PC-9 (cell line): ENCODE measurements at regions not wholly inside any gene's neighbourhood (a gene's known extent, or its start where the extent isn't known, plus 50 kb on each side); places are given as distances from the start of the nearest gene placed in this dataset.
A peak's percentile ranks its signal among the peaks of the same experiment; 100 is the strongest.

Experiments used
- BruUV-seq: library from RNA; stranded (reverse); fragments of 400-500 nt; replicated peaks from 2 replicates; lab custom pipeline; 2021; lab: Mats Ljungman, UMichigan
- CTCF ChIA-PET: fragments of 300-600 bp; sonication (Branson Sonifier 250); formaldehyde crosslinking; loops from one replicate; lab custom pipeline; 2022; ENCODE audit warnings: antibody characterized with exemption; lab: Charles Lee
- POLR2A ChIA-PET: fragments of 300-600 bp; sonication (Branson Sonifier 250); formaldehyde crosslinking; loops from one replicate; lab custom pipeline; 2022; ENCODE audit warnings: antibody characterized with exemption; ENCODE audit not compliant: unreplicated experiment; lab: Charles Lee
- DNase-seq, 2 experiments: peaks; one replicate each; pipeline versions ENCODE4 v3.0.0 to v3.0.0-alpha.2; 2015 to 2022; ENCODE audit warnings: mixed read lengths in 1 of 2
- H2AFZ ChIP-seq: fragments of 200-600 bp; sonication (generic); 2 replicates; pipeline ENCODE4 v1.8.1; 2017; ENCODE audit warnings: antibody characterized with exemption
- H3F3A ChIP-seq: fragments of 200-600 bp; sonication (generic); 2 replicates; pipeline ENCODE4 v1.8.1; 2017; ENCODE audit warnings: antibody characterized with exemption, mild to moderate bottlenecking, low read depth; ENCODE audit not compliant: insufficient read depth
- H3K27ac ChIP-seq: fragments of 200-600 bp; sonication (generic); 2 replicates; pipeline ENCODE4 v1.6.1; 2016; ENCODE audit warnings: mixed run types
- H3K27me3 ChIP-seq: fragments of 200-600 bp; sonication (generic); 2 replicates; pipeline ENCODE4 v1.6.1; 2016; ENCODE audit warnings: low read depth, mixed run types; ENCODE audit not compliant: insufficient read depth
- H3K36me3 ChIP-seq: fragments of 200-600 bp; sonication (generic); 2 replicates; pipeline ENCODE4 v1.6.1; 2016; ENCODE audit warnings: low read depth, mixed run types
- H3K4me1 ChIP-seq: fragments of 200-600 bp; sonication (generic); replicated peaks from 2 replicates; pipeline ENCODE4 v1.6.1; 2016; ENCODE audit warnings: mixed run types; ENCODE audit not compliant: insufficient read depth
- H3K4me2 ChIP-seq: fragments of 200-600 bp; sonication (generic); 2 replicates; pipeline ENCODE4 v1.6.1; 2017; ENCODE audit warnings: mixed run types
- H3K4me3 ChIP-seq: fragments of 200-600 bp; sonication (generic); 2 replicates; pipeline ENCODE4 v1.6.1; 2016; ENCODE audit warnings: mixed run types
- H3K79me2 ChIP-seq: fragments of 200-600 bp; sonication (generic); 2 replicates; pipeline ENCODE4 v1.6.1; 2017; ENCODE audit warnings: low read depth, mixed run types
- H3K9me2 ChIP-seq: fragments of 200-600 bp; sonication (generic); 2 replicates; pipeline ENCODE4 v1.8.1; 2017; ENCODE audit warnings: mild to moderate bottlenecking; ENCODE audit not compliant: insufficient read depth
- H3K9me3 ChIP-seq: fragments of 200-600 bp; sonication (generic); 2 replicates; pipeline ENCODE4 v1.8.1; 2016; ENCODE audit warnings: low read depth; ENCODE audit not compliant: insufficient read depth
- H4K20me1 ChIP-seq: fragments of 200-600 bp; sonication (generic); 2 replicates; pipeline ENCODE4 v1.8.1; 2017; ENCODE audit not compliant: insufficient read depth
- CTCF ChIP-seq: fragments of 200-600 bp; sonication (generic); conservative IDR thresholded peaks from 2 replicates; pipeline ENCODE4 v1.6.1; 2017; ENCODE audit warnings: mixed run types, antibody characterized with exemption, mild to moderate bottlenecking, moderate library complexity
- EZH2 ChIP-seq: fragments of 200-600 bp; sonication (generic); IDR thresholded peaks from 2 replicates; pipeline ENCODE4 v1.8.0; 2017; ENCODE audit warnings: antibody characterized with exemption, low read depth
- intact Hi-C: fragments of 100-400 bp; cut with micrococcal nuclease; formaldehyde crosslinking; loops from one replicate; pipeline ENCODE4 v1.10.0; 2022; ENCODE audit not compliant: unreplicated experiment

GRCh38 chr14:50001151-50001998 lies 108.5 kb downstream of the ARF6 start:
- Histone ChIP-seq H3K9me2 (no peaks in the 10 kb centered on the region), H2AFZ (no peak overlapping the region), H3K27me3 (no peaks in the 10 kb centered on the region), H3K27ac (peak overlapping the region; percentile 95), H3K4me2 (peak overlapping the region; percentile 96), H3K4me3 (peak overlapping the region; percentile 63), H3K9me3 (no peaks in the 10 kb centered on the region), H3K4me1 (peaks cover 74% of the 10 kb centered on the region), H3F3A (peaks cover 48% of the 10 kb centered on the region), H4K20me1 (no peaks in the 10 kb centered on the region), H3K79me2 (peaks cover 18% of the 10 kb centered on the region), H3K36me3 (no peaks in the 10 kb centered on the region)
- ChIA-PET CTCF (interaction anchor here (0.6 to 1.7 kb wide), 6 partner anchors 29 to 138 kb away, joined by 3 to 5 read pairs (median 3); no protein-coding TSS in a partner anchor), POLR2A (interaction anchor here (0.5 to 1.2 kb wide), 6 partner anchors 29 to 139 kb away, joined by 3 to 14 read pairs (median 8); no protein-coding TSS in a partner anchor)
- no peak for TF ChIP-seq CTCF
- TF ChIP-seq EZH2 = no peak
- TSS peak; percentile 34 for BruUV-seq
- peak; percentile 85 to 88 for DNase-seq
- intact Hi-C loops = loop anchor here (1.0 to 5.0 kb wide), 10 partner anchors 26 to 531 kb away; partner anchors contain the start of genes ARF6 and MAP4K5

GRCh38 chr14:50001999-50002925 lies 109.4 kb downstream of the ARF6 start:
- Histone ChIP-seq H3K27me3 (no peaks in the 10 kb centered on the region), H2AFZ (peak overlapping the region; percentile 66; the same call in 1 of the 2 replicates), H3F3A (peaks cover 57% of the 10 kb centered on the region), H3K79me2 (peaks cover 18% of the 10 kb centered on the region), H3K9me2 (no peaks in the 10 kb centered on the region), H3K36me3 (no peaks in the 10 kb centered on the region), H3K4me1 (peaks cover 82% of the 10 kb centered on the region), H4K20me1 (no peaks in the 10 kb centered on the region), H3K4me3 (peak overlapping the region; percentile 63), H3K4me2 (peak overlapping the region; percentile 96), H3K27ac (peak overlapping the region; percentile 95), H3K9me3 (no peaks in the 10 kb centered on the region)
- intact Hi-C loops = loop anchor here (1.0 to 5.0 kb wide), 10 partner anchors 27 to 530 kb away; partner anchors contain the start of genes ARF6 and MAP4K5
- BruUV-seq = TSS peak; percentile 61
- POLR2A ChIA-PET = interaction anchor here (0.6 to 1.2 kb wide), 6 partner anchors 30 to 953 kb away, joined by 3 to 14 read pairs (median 6); no protein-coding TSS in a partner anchor
- no peak for TF ChIP-seq EZH2
- TF ChIP-seq CTCF = no peak
- DNase-seq = peak in 1 of 2 experiments; percentile 78
- CTCF ChIA-PET = interaction anchor here (1.1 to 1.7 kb wide), 5 partner anchors 38 to 140 kb away, joined by 3 to 9 read pairs (median 4); no protein-coding TSS in a partner anchor

- no peaks in the 10 kb centered on the region for H3K9me2 ChIP-seq
- H3K4me3 ChIP-seq = peak overlapping the region; percentile 63
- H3K27ac ChIP-seq = peak overlapping the region; percentile 95
- H3K79me2 ChIP-seq = peaks cover 18% of the 10 kb centered on the region
- H3K4me1 ChIP-seq = peaks cover 88% of the 10 kb centered on the region
- peak overlapping the region; percentile 66 for H2AFZ ChIP-seq
- H3F3A ChIP-seq = peaks cover 62% of the 10 kb centered on the region
- DNase-seq = no peak
- CTCF ChIA-PET = interaction anchor here (1.4 to 1.6 kb wide), 2 partner anchors 36 to 141 kb away, joined by 3 to 9 read pairs; no protein-coding TSS in a partner anchor
- H3K4me2 ChIP-seq = peak overlapping the region; percentile 96
- H4K20me1 ChIP-seq = no peaks in the 10 kb centered on the region
- POLR2A ChIA-PET = interaction anchor here (0.9 to 1.1 kb wide), 2 partner anchors 28 to 952 kb away, joined by 5 to 10 read pairs; no protein-coding TSS in a partner anchor
- intact Hi-C loops = loop anchor here (1.0 to 5.0 kb wide), 2 partner anchors 59 to 529 kb away; partner anchors contain the start of gene MAP4K5
- H3K36me3 ChIP-seq = no peaks in the 10 kb centered on the region
- H3K9me3 ChIP-seq = no peaks in the 10 kb centered on the region
- no peaks in the 10 kb centered on the region for H3K27me3 ChIP-seq
- no peak for TF ChIP-seq CTCF
- no peak for TF ChIP-seq EZH2
- no TSS peak for BruUV-seq
These were observed 110.0 kb downstream of the ARF6 start for GRCh38 chr14:50002926-50003212.
